RWPE1 (cell line): ENCODE measurements at regions not wholly inside any gene's neighbourhood (a gene's known extent, or its start where the extent isn't known, plus 50 kb on each side); places are given as distances from the start of the nearest gene placed in this dataset.

Source experiments
- CTCF ChIA-PET: fragments of 350-600 bp; sonication (Branson Sonifier 250); formaldehyde crosslinking; extraction: SDS; loops from one replicate; lab custom pipeline; 2021; lab: Yijun Ruan, JAX
- POLR2A ChIA-PET: fragments of 400-600 bp; formaldehyde crosslinking; extraction: SDS; loops from one replicate; lab custom pipeline; 2020; ENCODE audit warnings: antibody characterized with exemption; ENCODE audit not compliant: low non-redundant PET; lab: Yijun Ruan, JAX
- DNase-seq: peaks from one replicate; pipeline ENCODE4 v3.0.0; 2012; ENCODE audit warnings: low spot score
- H3K27ac ChIP-seq: fragments of 450-650 bp; 2 replicates; pipeline ENCODE4 v1.5.1; 2017
- TF ChIP-seq, protein P1 (sequence below): fragments of 450-650 bp; conservative IDR thresholded peaks from 2 replicates; pipeline ENCODE4 v1.5.1; 2017; ENCODE audit warnings: low read depth, mild to moderate bottlenecking

DNA sequence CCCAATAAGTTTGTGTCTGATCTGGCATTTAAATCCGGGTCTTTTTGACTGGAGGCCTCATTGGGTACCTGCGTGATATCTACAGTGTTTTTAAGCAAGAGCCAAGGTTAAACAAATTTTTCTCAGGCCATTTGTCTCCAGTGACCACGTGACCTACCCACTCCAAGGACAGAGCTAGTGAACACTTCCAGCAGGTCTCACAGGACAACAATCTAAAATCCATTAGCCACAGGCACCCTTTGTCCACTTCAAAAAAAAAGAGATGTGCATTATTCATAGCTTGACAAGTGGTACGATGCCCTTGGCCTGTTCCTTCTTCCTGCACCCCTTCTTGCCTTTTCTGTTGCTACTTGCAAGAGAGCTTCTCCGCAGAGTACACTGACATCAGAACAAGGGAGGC lies 109.6 kb upstream of the GSC start:
- ChIA-PET POLR2A (no interaction called here), CTCF (interaction anchor here (0.7 kb wide), 1 partner anchor 155 kb away, joined by 4 read pairs; no protein-coding TSS in a partner anchor)
- H3K27ac ChIP-seq: no peak overlapping the region
- DNase-seq: no peak
- TF ChIP-seq, protein P1, sequence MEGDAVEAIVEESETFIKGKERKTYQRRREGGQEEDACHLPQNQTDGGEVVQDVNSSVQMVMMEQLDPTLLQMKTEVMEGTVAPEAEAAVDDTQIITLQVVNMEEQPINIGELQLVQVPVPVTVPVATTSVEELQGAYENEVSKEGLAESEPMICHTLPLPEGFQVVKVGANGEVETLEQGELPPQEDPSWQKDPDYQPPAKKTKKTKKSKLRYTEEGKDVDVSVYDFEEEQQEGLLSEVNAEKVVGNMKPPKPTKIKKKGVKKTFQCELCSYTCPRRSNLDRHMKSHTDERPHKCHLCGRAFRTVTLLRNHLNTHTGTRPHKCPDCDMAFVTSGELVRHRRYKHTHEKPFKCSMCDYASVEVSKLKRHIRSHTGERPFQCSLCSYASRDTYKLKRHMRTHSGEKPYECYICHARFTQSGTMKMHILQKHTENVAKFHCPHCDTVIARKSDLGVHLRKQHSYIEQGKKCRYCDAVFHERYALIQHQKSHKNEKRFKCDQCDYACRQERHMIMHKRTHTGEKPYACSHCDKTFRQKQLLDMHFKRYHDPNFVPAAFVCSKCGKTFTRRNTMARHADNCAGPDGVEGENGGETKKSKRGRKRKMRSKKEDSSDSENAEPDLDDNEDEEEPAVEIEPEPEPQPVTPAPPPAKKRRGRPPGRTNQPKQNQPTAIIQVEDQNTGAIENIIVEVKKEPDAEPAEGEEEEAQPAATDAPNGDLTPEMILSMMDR: no peak

DNA sequence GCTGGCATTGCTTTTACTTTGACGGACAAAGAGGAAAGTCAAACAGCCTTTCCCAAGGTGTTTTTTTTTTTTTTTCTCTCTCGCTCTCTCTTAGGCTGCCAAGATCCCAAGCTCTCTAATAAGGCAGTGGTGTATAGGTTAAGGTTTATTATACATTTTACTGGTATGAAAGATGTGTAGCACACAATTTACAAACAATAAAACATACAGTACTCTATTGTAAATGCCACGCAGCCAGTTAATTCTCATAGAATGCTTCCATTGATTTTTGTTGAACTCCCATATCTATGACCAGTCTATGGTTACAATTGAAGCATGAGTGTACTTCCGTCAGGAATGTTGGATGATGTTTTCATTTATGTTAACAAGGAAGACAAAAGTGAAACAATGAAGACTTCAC lies 106.4 kb upstream of the GSC start:
- POLR2A ChIA-PET: no interaction called here
- TF ChIP-seq, protein P1: no peak
- CTCF ChIA-PET: no interaction called here
- DNase-seq: no peak
- H3K27ac ChIP-seq: no peak overlapping the region

DNA sequence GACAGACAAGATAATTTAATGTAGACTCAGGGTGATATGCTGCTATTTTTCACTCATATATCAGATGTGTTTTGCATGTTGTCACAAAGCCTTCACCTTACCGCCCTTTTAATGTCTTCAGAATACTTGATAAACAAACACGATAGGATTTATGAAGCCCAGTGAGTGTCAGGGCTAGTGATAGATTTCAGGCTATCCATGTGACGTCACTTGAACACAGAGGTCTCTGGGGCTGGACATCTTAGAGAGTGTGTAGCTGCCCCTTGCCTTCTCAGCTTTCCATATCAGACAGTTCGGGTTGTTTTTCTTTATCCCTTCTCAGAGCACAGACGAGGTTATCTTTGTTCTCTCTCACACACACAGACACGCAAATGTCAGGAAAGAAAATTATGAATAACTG lies 105.3 kb upstream of the GSC start:
- DNase-seq: no peak
- TF ChIP-seq, protein P1: no peak
- POLR2A ChIA-PET: no interaction called here
- no peak overlapping the region for H3K27ac ChIP-seq
- CTCF ChIA-PET: no interaction called here

DNA sequence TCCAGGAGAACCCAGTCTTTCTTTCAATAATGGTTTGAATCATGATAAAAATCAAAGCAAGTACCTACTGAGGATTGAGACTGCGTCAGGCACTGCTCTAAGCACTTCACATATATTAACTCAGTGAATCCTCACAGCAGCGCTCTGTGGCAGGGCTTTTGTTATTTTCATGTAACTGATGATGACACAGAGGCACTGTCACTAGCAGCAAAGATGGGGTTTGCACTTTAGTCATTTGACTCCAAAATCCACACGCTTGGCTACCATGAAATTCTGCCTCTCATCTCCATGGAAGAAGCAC lies 98.8 kb upstream of the GSC start:
- POLR2A ChIA-PET: no interaction called here
- no peak overlapping the region for H3K27ac ChIP-seq
- TF ChIP-seq, protein P1: no peak
- CTCF ChIA-PET: no interaction called here
- DNase-seq: no peak

DNA sequence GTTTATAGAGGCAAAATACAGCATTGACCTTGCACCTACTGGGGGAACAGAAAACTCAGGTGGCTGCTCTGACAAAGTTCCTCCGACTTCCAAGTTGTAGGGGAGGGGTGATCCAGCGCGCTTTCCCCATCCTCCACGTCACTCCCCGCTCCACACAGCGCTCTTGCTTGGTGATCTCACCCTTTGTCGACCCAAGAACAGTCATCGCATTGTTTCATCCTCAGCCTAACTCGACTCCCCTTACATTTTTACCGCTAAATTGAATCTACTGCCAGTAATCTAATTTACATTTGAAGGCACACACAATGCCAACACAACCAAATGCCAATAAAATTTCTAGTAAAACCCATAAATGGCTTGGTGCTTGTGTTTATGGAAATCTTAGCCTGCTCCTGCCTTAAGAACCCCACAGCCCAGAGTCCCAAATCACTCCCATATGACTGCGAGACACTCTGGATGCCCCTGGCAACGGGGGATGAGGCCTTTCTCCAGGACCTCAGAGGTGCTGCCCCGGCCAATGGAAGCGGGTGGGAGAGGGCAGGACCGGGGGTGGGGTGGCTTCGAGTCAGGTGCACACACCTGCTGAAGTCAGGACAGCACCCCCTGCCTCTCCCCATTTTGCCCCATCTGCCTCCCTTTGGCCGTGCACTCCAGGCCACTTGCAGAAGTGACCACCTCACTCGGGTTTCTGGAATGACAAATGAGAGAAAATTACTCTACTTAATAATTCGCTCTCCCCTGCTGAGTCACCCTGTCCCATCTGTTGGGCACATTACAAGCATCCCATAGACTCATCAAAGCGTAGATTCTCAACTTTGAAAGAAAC lies 98.2 kb upstream of the GSC start:
- ChIA-PET POLR2A (no interaction called here), CTCF (no interaction called here)
- no peak overlapping the region for H3K27ac ChIP-seq
- DNase-seq: no peak
- TF ChIP-seq, protein P1: no peak

DNA sequence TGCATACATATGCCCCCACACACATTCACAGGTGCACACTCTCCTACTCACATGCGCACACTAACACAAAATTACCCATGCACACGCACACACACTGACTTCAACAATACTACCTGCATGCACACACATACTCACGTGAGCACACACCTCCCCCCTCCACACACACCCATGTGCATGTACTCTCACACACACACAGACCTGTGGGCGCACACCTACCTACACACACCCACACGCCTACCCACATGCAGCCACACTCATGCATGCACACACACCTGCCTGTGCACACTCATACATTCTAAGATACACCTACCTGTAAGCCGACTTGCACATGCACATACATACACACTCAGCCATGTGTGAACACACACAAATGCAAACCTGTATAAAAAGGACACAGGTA lies 97.3 kb upstream of the GSC start:
- TF ChIP-seq, protein P1: no peak
- no peak for DNase-seq
- ChIA-PET POLR2A (no interaction called here), CTCF (no interaction called here)
- H3K27ac ChIP-seq: no peak overlapping the region
